H1 (cell line): ENCODE measurements at regions not wholly inside any gene's neighbourhood (a gene's known extent, or its start where the extent isn't known, plus 50 kb on each side); places are given as distances from the start of the nearest gene placed in this dataset.

Experiments
- CTCF ChIA-PET: fragments of 300-600 bp; sonication (Branson Sonifier 250); formaldehyde crosslinking; loops from one replicate; lab custom pipeline; 2021; ENCODE audit not compliant: partially characterized antibody; lab: Charles Lee
- POLR2A ChIA-PET: fragments of 300-600 bp; sonication (Branson Sonifier 250); formaldehyde crosslinking; loops from one replicate; lab custom pipeline; 2021; ENCODE audit warnings: inconsistent platforms; ENCODE audit not compliant: partially characterized antibody; lab: Charles Lee
- DNase-seq, 2 experiments: peaks; one replicate each; pipeline versions ENCODE4 v3.0.0 to v3.0.0-alpha.2; 2010 to 2022; ENCODE audit warnings: low spot score in 2 of 2, low read depth in 1 of 2, mixed read lengths in 1 of 2
- FAIRE-seq: peaks from 2 replicates; lab custom pipeline; 2011; peaks lifted over from hg19 to GRCh38; lab: Jason Lieb, UNC
- H2AFZ ChIP-seq: 2 replicates; pipeline ENCODE4 v1.8.1; 2012; ENCODE audit warnings: low read length, inconsistent platforms
- H2AK5ac ChIP-seq: 2 replicates; pipeline ENCODE4 v1.6.1; 2013; ENCODE audit warnings: low read depth, low read length
- H2BK120ac ChIP-seq: replicated peaks from 2 replicates; pipeline ENCODE3; 2013; ENCODE audit warnings: low read depth, low read length, inconsistent platforms
- H2BK12ac ChIP-seq: 2 replicates; pipeline ENCODE4 v1.6.1; 2013; ENCODE audit warnings: low read depth, low read length
- H2BK15ac ChIP-seq: 2 replicates; pipeline ENCODE4 v1.6.1; 2013; ENCODE audit warnings: low read length
- H2BK20ac ChIP-seq: 2 replicates; pipeline ENCODE4 v1.6.1; 2013; ENCODE audit warnings: low read length
- H2BK5ac ChIP-seq: 2 replicates; pipeline ENCODE4 v1.6.1; 2013; ENCODE audit warnings: low read depth, low read length
- H3K14ac ChIP-seq: 2 replicates; pipeline ENCODE4 v1.6.1; 2013; ENCODE audit warnings: inconsistent platforms; ENCODE audit not compliant: insufficient read length
- H3K18ac ChIP-seq: 2 replicates; pipeline ENCODE4 v1.6.1; 2013; ENCODE audit warnings: low read length; ENCODE audit errors: extremely low read depth
- H3K23ac ChIP-seq: 2 replicates; pipeline ENCODE4 v1.6.1; 2013; ENCODE audit warnings: inconsistent platforms; ENCODE audit not compliant: insufficient read length
- H3K23me2 ChIP-seq: 2 replicates; pipeline ENCODE4 v1.6.1; 2013; ENCODE audit warnings: low read depth, low read length
- H3K27ac ChIP-seq: 2 replicates; pipeline ENCODE4 v1.6.1; 2011; ENCODE audit warnings: low read depth, low read length, inconsistent platforms
- H3K27me3 ChIP-seq, 4 experiments: replicated peaks in 1 of 4; 1 replicate in 1 of 4; 2 replicates in 3 of 4; pipeline versions ENCODE4 v1.6.1 to v1.8.1; 2011 to 2013; ENCODE audit warnings: low read length in 3 of 4, mild to moderate bottlenecking in 3 of 4, inconsistent platforms in 2 of 4, mixed read lengths in 2 of 4, moderate library complexity in 1 of 4; ENCODE audit not compliant: control insufficient read depth in 3 of 4, insufficient read depth in 3 of 4; ENCODE audit errors: extremely low read depth in 1 of 4
- H3K36me3 ChIP-seq, 4 experiments: 2 replicates each; pipeline versions ENCODE4 v1.6.1 to v1.8.1; 2011 to 2013; ENCODE audit warnings: mild to moderate bottlenecking in 4 of 4, low read length in 3 of 4, moderate library complexity in 2 of 4, control low read depth in 1 of 4, inconsistent platforms in 1 of 4; ENCODE audit not compliant: insufficient read depth in 4 of 4, control insufficient read depth in 2 of 4
- H3K4ac ChIP-seq: replicated peaks from 2 replicates; pipeline ENCODE3; 2013; ENCODE audit warnings: low read length, low read depth, mixed read lengths, inconsistent platforms; ENCODE audit not compliant: insufficient read length
- H3K4me1 ChIP-seq, 4 experiments: replicated peaks in 1 of 4; 1 replicate in 1 of 4; 2 replicates in 3 of 4; pipeline versions ENCODE4 v1.6.1 to v1.8.1; 2011 to 2013; ENCODE audit warnings: low read length in 3 of 4, inconsistent platforms in 2 of 4, mixed read lengths in 1 of 4; ENCODE audit not compliant: insufficient read depth in 4 of 4, control insufficient read depth in 3 of 4
- H3K4me2 ChIP-seq, 2 experiments: 2 replicates each; pipeline versions ENCODE4 v1.6.1 to v1.8.1; 2011 to 2013; ENCODE audit warnings: low read depth in 2 of 2, low read length in 2 of 2, control low read depth in 1 of 2, inconsistent platforms in 1 of 2, mild to moderate bottlenecking in 1 of 2; ENCODE audit not compliant: insufficient read depth in 1 of 2
- H3K4me3 ChIP-seq, 4 experiments: fragments of 200-600, 300-600 bp in 1 of 4; sonication (generic), shearing (Covaris generic), sonication (Bioruptor Twin) in 1 of 4; 2 replicates each; pipeline versions ENCODE4 v1.5.1 to v1.8.1; 2011 to 2016; ENCODE audit warnings: low read length in 4 of 4, low read depth in 3 of 4, control low read depth in 2 of 4, inconsistent platforms in 2 of 4, mild to moderate bottlenecking in 2 of 4, mixed read lengths in 1 of 4, moderate library complexity in 1 of 4; ENCODE audit not compliant: insufficient read depth in 2 of 4; ENCODE audit errors: extremely low read depth in 1 of 4
- H3K56ac ChIP-seq: replicated peaks from 2 replicates; pipeline ENCODE3; 2013; ENCODE audit warnings: low read depth, mild to moderate bottlenecking, mixed read lengths, low read length, inconsistent platforms; ENCODE audit not compliant: insufficient read length
- H3K79me1 ChIP-seq: 2 replicates; pipeline ENCODE4 v1.6.1; 2013; ENCODE audit warnings: low read depth, low read length, control low read depth
- H3K79me2 ChIP-seq, 2 experiments: 2 replicates each; pipeline versions ENCODE4 v1.6.1 to v1.8.1; 2012 to 2013; ENCODE audit warnings: low read length in 2 of 2, mild to moderate bottlenecking in 2 of 2, inconsistent platforms in 1 of 2; ENCODE audit not compliant: insufficient read depth in 2 of 2, control insufficient read depth in 1 of 2
- H3K9ac ChIP-seq, 4 experiments: replicated peaks in 1 of 4; 1 replicate in 1 of 4; 2 replicates in 3 of 4; pipeline versions ENCODE4 v1.6.1 to v1.8.1; 2011 to 2013; ENCODE audit warnings: low read depth in 3 of 4, low read length in 3 of 4, control low read depth in 2 of 4, mild to moderate bottlenecking in 2 of 4, moderate library complexity in 2 of 4, inconsistent platforms in 1 of 4; ENCODE audit errors: extremely low read depth in 1 of 4
- H3K9me3 ChIP-seq, 2 experiments: 2 replicates each; pipeline versions ENCODE4 v1.6.1 to v1.8.1; 2012 to 2013; ENCODE audit warnings: mild to moderate bottlenecking in 2 of 2, moderate library complexity in 2 of 2, control low read depth in 1 of 2, inconsistent platforms in 1 of 2, low read depth in 1 of 2, low read length in 1 of 2, mixed read lengths in 1 of 2; ENCODE audit not compliant: insufficient read depth in 2 of 2
- H4K20me1 ChIP-seq, 2 experiments: replicated peaks in 1 of 2; 2 replicates each; pipeline versions ENCODE3 to v1.8.1; 2011 to 2013; ENCODE audit warnings: inconsistent platforms in 2 of 2, low read length in 2 of 2, mild to moderate bottlenecking in 1 of 2; ENCODE audit not compliant: insufficient read depth in 2 of 2, control insufficient read depth in 1 of 2
- H4K5ac ChIP-seq: 2 replicates; pipeline ENCODE4 v1.6.1; 2013; ENCODE audit warnings: low read length, low read depth, mixed read lengths, inconsistent platforms; ENCODE audit not compliant: insufficient read length
- H4K8ac ChIP-seq: 2 replicates; pipeline ENCODE4 v1.8.0; 2013; ENCODE audit warnings: mild to moderate bottlenecking, moderate library complexity, low read length, inconsistent platforms; ENCODE audit not compliant: insufficient read depth; ENCODE audit errors: extremely low read depth
- H4K91ac ChIP-seq: replicated peaks from 2 replicates; pipeline ENCODE3; 2013; ENCODE audit warnings: low read length, mixed read lengths, inconsistent platforms; ENCODE audit not compliant: insufficient read length
- EP300 ChIP-seq, 2 experiments: IDR thresholded peaks; 1 replicate in 1 of 2; 2 replicates in 1 of 2; pipeline ENCODE4 v1.6.1; 2011 to 2012; ENCODE audit warnings: low read depth in 2 of 2, low read length in 2 of 2, mild to moderate bottlenecking in 2 of 2, borderline replicate concordance in 1 of 2, inconsistent platforms in 1 of 2, moderate library complexity in 1 of 2
- FOSL1 ChIP-seq: IDR thresholded peaks from 2 replicates; pipeline ENCODE4 v1.6.1; 2011; ENCODE audit warnings: mild to moderate bottlenecking, low read depth, low read length, moderate library complexity; ENCODE audit not compliant: insufficient read depth
- GTF2F1 ChIP-seq: IDR thresholded peaks from 2 replicates; pipeline ENCODE4 v1.6.1; 2012; ENCODE audit warnings: low read depth, low read length, improper control_type of control experiment, borderline replicate concordance
- POLR2A ChIP-seq, 2 experiments: IDR thresholded peaks; 1 replicate in 1 of 2; 2 replicates in 1 of 2; pipeline ENCODE4 v1.6.1; 2011; ENCODE audit warnings: low read depth in 2 of 2, low read length in 2 of 2, mild to moderate bottlenecking in 2 of 2; ENCODE audit errors: control extremely low read depth in 1 of 2
- RAD21 ChIP-seq, 2 experiments: IDR thresholded peaks in 1 of 2; conservative IDR thresholded peaks in 1 of 2; 2 replicates each; pipeline ENCODE4 v1.6.1; 2011; ENCODE audit warnings: low read depth in 2 of 2, low read length in 2 of 2, improper control_type of control experiment in 1 of 2, inconsistent platforms in 1 of 2, mild to moderate bottlenecking in 1 of 2, moderate library complexity in 1 of 2
- WGBS, 2 experiments: shearing (Covaris generic) in 1 of 2; methylation state at CpG; one replicate each; pipeline versions ENCODE4 v1.1.6 to v1.1.7; 2013 to 2015; ENCODE audit warnings: low lambda C conversion rate in 2 of 2, mixed read lengths in 2 of 2, inconsistent platforms in 1 of 2, low coverage in 1 of 2, missing lambda C conversion rate in 1 of 2; ENCODE audit not compliant: insufficient replicate concordance in 2 of 2, insufficient coverage in 1 of 2, insufficient read length in 1 of 2; ENCODE audit errors: extremely low coverage in 1 of 2, missing lambda C conversion rate in 1 of 2; 5-methylcytosine and 5-hydroxymethylcytosine counted together

DNA sequence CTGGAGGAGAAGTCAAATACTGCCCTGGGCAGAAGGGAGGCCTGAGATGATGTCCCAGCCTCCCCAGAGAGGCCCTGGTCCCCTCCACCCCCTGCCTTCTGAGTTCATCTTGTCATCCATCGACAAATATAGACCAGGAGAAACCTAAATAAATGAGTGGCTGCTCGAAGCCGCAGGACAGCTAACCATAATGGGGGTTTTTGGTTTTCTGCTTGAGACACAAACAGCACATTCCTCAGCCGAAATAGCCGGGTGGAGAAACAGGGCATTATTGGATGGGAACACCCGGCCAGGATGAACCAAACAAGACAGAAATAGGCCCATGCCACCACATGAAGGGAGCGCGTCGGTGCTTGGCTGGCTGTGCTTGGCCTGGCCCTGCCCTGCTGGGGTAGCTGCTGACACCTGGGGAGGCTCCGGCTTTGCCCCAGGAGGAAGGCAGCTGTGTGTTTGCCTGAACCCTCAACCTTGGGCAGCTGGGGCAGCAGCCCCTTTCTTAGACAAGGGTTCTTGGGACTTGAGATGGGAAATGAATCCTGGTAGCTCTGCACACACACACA, 188.1 kb downstream of the IRX5 start:
- no peak overlapping the region for H2AK5ac ChIP-seq
- H3K27me3 ChIP-seq, result no peaks in the 10 kb centered on the region
- no peak overlapping the region for H3K56ac ChIP-seq
- H2BK12ac ChIP-seq, result no peak overlapping the region
- TF ChIP-seq FOSL1, result no peak
- no peak for TF ChIP-seq RAD21 (IDR thresholded peaks at IDR 0.05 in 1 of 2, conservative IDR thresholded peaks at IDR 0.05 in 1 of 2; ENCODE audit: low read depth in 2 of 2, low read length in 2 of 2)
- no peak for TF ChIP-seq EP300 (IDR thresholded peaks at IDR 0.05; ENCODE audit: borderline replicate concordance in 1 of 2, low read depth in 2 of 2, low read length in 2 of 2)
- no peak for TF ChIP-seq POLR2A (IDR thresholded peaks at IDR 0.05; ENCODE audit: control extremely low read depth in 1 of 2, low read depth in 2 of 2, low read length in 2 of 2)
- TF ChIP-seq GTF2F1, result no peak
- TF ChIP-seq, all 59 proteins: peak for 0
- FAIRE-seq, result no peak
- Histone ChIP-seq H3K23ac (no peak overlapping the region), H3K79me2 (no peaks in the 10 kb centered on the region), H3K36me3 (no peaks in the 10 kb centered on the region), H3K9ac (no peak overlapping the region), H3K18ac (no peak overlapping the region), H3K14ac (no peak overlapping the region), H3K9me3 (no peaks in the 10 kb centered on the region), H3K79me1 (no peaks in the 10 kb centered on the region), H4K5ac (no peak overlapping the region), H3K23me2 (no peaks in the 10 kb centered on the region), H3K4ac (no peak overlapping the region), H2BK15ac (no peak overlapping the region), H4K91ac (no peak overlapping the region), H3K4me1 (no peaks in the 10 kb centered on the region), H2BK5ac (no peak overlapping the region), H3K4me2 (no peak overlapping the region), H2BK20ac (no peak overlapping the region), H4K20me1 (no peaks in the 10 kb centered on the region), H4K8ac (no peak overlapping the region), H2BK120ac (no peak overlapping the region), H3K4me3 (no peak overlapping the region), H3K27ac (no peak overlapping the region), H2AFZ (no peak overlapping the region)
- ChIA-PET CTCF (interaction anchor here (1.3 to 5.6 kb wide), 2 partner anchors 59 to 138 kb away, joined by 3 to 30 read pairs; no protein-coding TSS in a partner anchor), POLR2A (no interaction called here)
- DNase-seq, result no peak
- WGBS, 2 experiments, result 87% methylated on average over 10 of the region's 10 CpGs; no CpG with 5 or more reads in 1 of the 2 experiments
